ENCODE measurements at regions not wholly inside any gene's neighbourhood (a gene's known extent, or its start where the extent isn't known, plus 50 kb on each side); places are given as distances from the start of the nearest gene placed in this dataset.

- peaks cover 0 to 6% (median 0%) of the 10 kb centered on the region in 4 donors for H3K4me1 ChIP-seq
- TF ChIP-seq CTCF (IDR thresholded peaks at IDR 0.05) = no peak
- no peaks in the 10 kb centered on the region for H3K9me3 ChIP-seq
- H3K27ac ChIP-seq = no peak overlapping the region
- intact Hi-C loops (cut with DNase I; ENCODE audit: low total_unique reads) = no loop called here
- H3K4me3 ChIP-seq = no peak overlapping the region
- no peaks in the 10 kb centered on the region for H3K27me3 ChIP-seq
- H3K36me3 ChIP-seq = no peaks in the 10 kb centered on the region
- no peak for DNase-seq
Observed at GRCh38 chr4:141375855-141376254, 155.2 kb downstream of the ZNF330 start.

- H3K36me3 ChIP-seq = no peaks in the 10 kb centered on the region
- H3K9me3 ChIP-seq = no peaks in the 10 kb centered on the region
- intact Hi-C loops (cut with DNase I; ENCODE audit: low total_unique reads) = no loop called here
- H3K4me3 ChIP-seq = no peak overlapping the region
- DNase-seq = no peak
- no peak overlapping the region for H3K27ac ChIP-seq
- H3K4me1 ChIP-seq = no peaks in the 10 kb centered on the region
- no peak for TF ChIP-seq CTCF (IDR thresholded peaks at IDR 0.05)
- no peaks in the 10 kb centered on the region for H3K27me3 ChIP-seq
Observed at GRCh38 chr4:141376769-141377168, 156.1 kb downstream of the ZNF330 start.

GRCh38 chr4:141387299-141387698 lies 166.6 kb downstream of the ZNF330 start:
- H3K9me3 ChIP-seq = no peaks in the 10 kb centered on the region

GRCh38 chr4:141388481-141388880 lies 167.8 kb downstream of the ZNF330 start:
- no peak for TF ChIP-seq CTCF (IDR thresholded peaks at IDR 0.05)
- intact Hi-C loops (cut with DNase I; ENCODE audit: low total_unique reads) = no loop called here
- no peaks in the 10 kb centered on the region for H3K9me3 ChIP-seq
- no peak overlapping the region for H3K27ac ChIP-seq
- no peak overlapping the region for H3K4me3 ChIP-seq
- no peaks in the 10 kb centered on the region for H3K27me3 ChIP-seq
- H3K36me3 ChIP-seq = no peaks in the 10 kb centered on the region
- DNase-seq = no peak
- H3K4me1 ChIP-seq = no peaks in the 10 kb centered on the region

More at GRCh38 chr4:141387299-141387698, 166.6 kb downstream of the ZNF330 start:
- no peak for DNase-seq
- no peaks in the 10 kb centered on the region for H3K36me3 ChIP-seq
- intact Hi-C loops (cut with DNase I; ENCODE audit: low total_unique reads) = no loop called here
- no peak overlapping the region for H3K27ac ChIP-seq
- H3K4me1 ChIP-seq = no peaks in the 10 kb centered on the region
- no peak overlapping the region for H3K4me3 ChIP-seq
- no peak for TF ChIP-seq CTCF (IDR thresholded peaks at IDR 0.05)
- H3K27me3 ChIP-seq = no peaks in the 10 kb centered on the region

- no peak for TF ChIP-seq CTCF (IDR thresholded peaks at IDR 0.05)
- no peaks in the 10 kb centered on the region for H3K27me3 ChIP-seq
- no peaks in the 10 kb centered on the region for H3K9me3 ChIP-seq
- DNase-seq = no peak
- H3K27ac ChIP-seq = no peak overlapping the region
- intact Hi-C loops (cut with DNase I; ENCODE audit: low total_unique reads) = no loop called here
- no peaks in the 10 kb centered on the region for H3K36me3 ChIP-seq
- no peak overlapping the region for H3K4me3 ChIP-seq
- no peaks in the 10 kb centered on the region for H3K4me1 ChIP-seq
Observed at GRCh38 chr4:141389649-141390048, 169.0 kb downstream of the ZNF330 start.

- Histone ChIP-seq H3K27me3 (no peaks in the 10 kb centered on the region), H3K9me3 (no peaks in the 10 kb centered on the region), H3K36me3 (no peaks in the 10 kb centered on the region), H3K27ac (no peak overlapping the region), H3K4me3 (no peak overlapping the region), H3K4me1 (no peaks in the 10 kb centered on the region)
- no peak for DNase-seq
- intact Hi-C loops (cut with DNase I; ENCODE audit: low total_unique reads) = no loop called here
- no peak for TF ChIP-seq CTCF (IDR thresholded peaks at IDR 0.05)
Observed at GRCh38 chr4:141390571-141390970, 169.9 kb downstream of the ZNF330 start.
